ENCODE measurements at regions not wholly inside any gene's neighbourhood (a gene's known extent, or its start where the extent isn't known, plus 50 kb on each side); places are given as distances from the start of the nearest gene placed in this dataset.

DNA sequence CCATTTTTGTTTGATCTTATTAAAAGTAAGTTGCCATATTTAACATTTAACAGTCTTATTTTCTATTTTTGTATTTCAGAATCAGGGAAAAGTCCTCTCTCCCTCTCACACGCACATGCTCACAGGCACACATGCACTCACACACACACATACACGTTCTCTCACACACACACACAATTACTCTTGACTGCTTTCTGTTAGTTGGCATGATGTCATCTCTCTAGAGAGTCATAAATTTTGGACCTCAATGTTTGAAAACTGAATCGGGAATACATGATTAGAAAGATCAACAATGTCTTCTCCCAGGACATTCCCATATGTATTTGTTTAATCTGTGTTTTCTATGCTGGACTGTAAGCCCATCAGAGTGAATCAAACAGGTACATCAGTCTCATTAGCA lies 165.7 kb upstream of the AHR start:
- Histone ChIP-seq H2AFZ (ENCODE audit: low read depth, low read length) (no peak overlapping the region), H3K36me3 (ENCODE audit: insufficient read depth, low read length) (no peaks in the 10 kb centered on the region), H3K4me2 (ENCODE audit: low read length) (no peak overlapping the region), H3K79me2 (ENCODE audit: insufficient read depth, low read length) (no peaks in the 10 kb centered on the region), H3K27me3 (ENCODE audit: insufficient read depth, low read length) (no peaks in the 10 kb centered on the region), H3K4me1 (ENCODE audit: insufficient read depth, low read length) (peaks cover 3% of the 10 kb centered on the region), H3K9ac (ENCODE audit: low read length) (no peak overlapping the region), H4K20me1 (ENCODE audit: insufficient read depth, low read length) (no peaks in the 10 kb centered on the region), H3K4me3 (ENCODE audit: insufficient read depth, low read depth, low read length) (no peak overlapping the region), H3K9me3 (ENCODE audit: insufficient read depth, low read depth, low read length) (no peaks in the 10 kb centered on the region), H3K27ac (ENCODE audit: low read depth, low read length) (no peak overlapping the region)
- H3K4me1 Mint-ChIP-seq (ENCODE audit: low read depth, unreplicated experiment), result peaks cover 11% of the 10 kb centered on the region
- H3K4me3 Mint-ChIP-seq (ENCODE audit: unreplicated experiment), result no peak overlapping the region
- H3K9me3 Mint-ChIP-seq (ENCODE audit: unreplicated experiment), result no peaks in the 10 kb centered on the region
- no peak for FAIRE-seq
- DNase-seq (ENCODE audit: low read depth), result no peak
- no peaks in the 10 kb centered on the region for H3K36me3 Mint-ChIP-seq (ENCODE audit: low read depth, unreplicated experiment)
- H3K27ac Mint-ChIP-seq (ENCODE audit: unreplicated experiment), result no peak overlapping the region
- no peaks in the 10 kb centered on the region for H3K27me3 Mint-ChIP-seq (ENCODE audit: low read depth, unreplicated experiment)
- no peak for TF ChIP-seq EZH2 (IDR thresholded peaks at IDR 0.05; ENCODE audit: insufficient read depth, low read length)
- TF ChIP-seq, protein P1, sequence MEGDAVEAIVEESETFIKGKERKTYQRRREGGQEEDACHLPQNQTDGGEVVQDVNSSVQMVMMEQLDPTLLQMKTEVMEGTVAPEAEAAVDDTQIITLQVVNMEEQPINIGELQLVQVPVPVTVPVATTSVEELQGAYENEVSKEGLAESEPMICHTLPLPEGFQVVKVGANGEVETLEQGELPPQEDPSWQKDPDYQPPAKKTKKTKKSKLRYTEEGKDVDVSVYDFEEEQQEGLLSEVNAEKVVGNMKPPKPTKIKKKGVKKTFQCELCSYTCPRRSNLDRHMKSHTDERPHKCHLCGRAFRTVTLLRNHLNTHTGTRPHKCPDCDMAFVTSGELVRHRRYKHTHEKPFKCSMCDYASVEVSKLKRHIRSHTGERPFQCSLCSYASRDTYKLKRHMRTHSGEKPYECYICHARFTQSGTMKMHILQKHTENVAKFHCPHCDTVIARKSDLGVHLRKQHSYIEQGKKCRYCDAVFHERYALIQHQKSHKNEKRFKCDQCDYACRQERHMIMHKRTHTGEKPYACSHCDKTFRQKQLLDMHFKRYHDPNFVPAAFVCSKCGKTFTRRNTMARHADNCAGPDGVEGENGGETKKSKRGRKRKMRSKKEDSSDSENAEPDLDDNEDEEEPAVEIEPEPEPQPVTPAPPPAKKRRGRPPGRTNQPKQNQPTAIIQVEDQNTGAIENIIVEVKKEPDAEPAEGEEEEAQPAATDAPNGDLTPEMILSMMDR (IDR thresholded peaks at IDR 0.05; ENCODE audit: insufficient read depth, low read depth, low read length), result no peak

DNA sequence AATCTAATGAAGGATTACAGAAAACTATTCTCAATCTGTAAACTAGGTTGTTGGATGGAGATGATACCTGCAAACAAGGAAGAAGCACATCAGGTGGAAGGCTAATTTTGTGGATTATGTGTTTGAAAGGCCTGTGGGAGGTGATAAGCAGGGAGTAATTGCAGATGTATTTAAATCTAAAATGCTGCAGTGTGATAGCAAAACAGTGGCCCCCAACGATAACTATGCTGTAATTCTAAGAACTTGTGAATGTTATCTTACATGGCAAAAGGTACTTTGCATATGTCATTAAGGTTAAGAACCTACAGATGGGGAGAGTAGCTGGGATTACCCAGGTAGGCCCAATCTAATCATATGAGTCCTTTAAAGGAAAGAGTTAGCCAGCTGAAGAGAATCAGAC lies 164.5 kb upstream of the AHR start:
- H3K4me1 ChIP-seq (ENCODE audit: insufficient read depth, low read length), result peaks cover 3% of the 10 kb centered on the region
- H3K27me3 ChIP-seq (ENCODE audit: insufficient read depth, low read length), result no peaks in the 10 kb centered on the region
- H3K36me3 ChIP-seq (ENCODE audit: insufficient read depth, low read length), result no peaks in the 10 kb centered on the region
- no peaks in the 10 kb centered on the region for H3K27me3 Mint-ChIP-seq (ENCODE audit: low read depth, unreplicated experiment)
- H3K9ac ChIP-seq (ENCODE audit: low read length), result no peak overlapping the region
- no peaks in the 10 kb centered on the region for H3K9me3 ChIP-seq (ENCODE audit: insufficient read depth, low read depth, low read length)
- H3K79me2 ChIP-seq (ENCODE audit: insufficient read depth, low read length), result no peaks in the 10 kb centered on the region
- H3K4me1 Mint-ChIP-seq (ENCODE audit: low read depth, unreplicated experiment), result peaks cover 9% of the 10 kb centered on the region
- H3K4me3 ChIP-seq (ENCODE audit: insufficient read depth, low read depth, low read length), result no peak overlapping the region
- no peaks in the 10 kb centered on the region for H3K9me3 Mint-ChIP-seq (ENCODE audit: unreplicated experiment)
- no peak overlapping the region for H3K4me2 ChIP-seq (ENCODE audit: low read length)
- no peak overlapping the region for H3K4me3 Mint-ChIP-seq (ENCODE audit: unreplicated experiment)
- no peaks in the 10 kb centered on the region for H3K36me3 Mint-ChIP-seq (ENCODE audit: low read depth, unreplicated experiment)
- no peaks in the 10 kb centered on the region for H4K20me1 ChIP-seq (ENCODE audit: insufficient read depth, low read length)
- FAIRE-seq (no peak), DNase-seq (ENCODE audit: low read depth) (no peak)
- no peak overlapping the region for H2AFZ ChIP-seq (ENCODE audit: low read depth, low read length)
- TF ChIP-seq, protein P1 (IDR thresholded peaks at IDR 0.05; ENCODE audit: insufficient read depth, low read depth, low read length), result no peak
- TF ChIP-seq EZH2 (IDR thresholded peaks at IDR 0.05; ENCODE audit: insufficient read depth, low read length), result no peak
- H3K27ac ChIP-seq (ENCODE audit: low read depth, low read length), result no peak overlapping the region
- H3K27ac Mint-ChIP-seq (ENCODE audit: unreplicated experiment), result no peak overlapping the region

DNA sequence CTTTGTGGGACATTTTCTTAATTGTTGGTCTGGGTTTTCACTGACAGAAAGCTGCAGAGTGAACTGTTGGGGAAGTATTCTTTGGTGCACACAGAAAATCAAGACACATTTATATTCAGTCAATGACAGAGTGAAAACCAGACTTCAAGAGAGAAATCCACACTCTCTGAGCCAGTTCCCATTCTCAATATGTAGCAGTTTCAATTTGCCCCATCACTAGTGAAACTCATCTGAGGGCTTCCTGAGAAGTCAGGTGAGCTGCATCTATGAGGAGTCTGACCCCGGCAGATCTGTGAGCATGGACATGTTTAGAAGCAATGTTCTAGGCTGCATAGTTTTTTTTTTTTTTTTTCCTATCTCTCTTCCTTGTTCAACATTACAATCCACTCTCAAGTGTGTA lies 163.7 kb upstream of the AHR start:
- DNase-seq (ENCODE audit: low read depth) (no peak), FAIRE-seq (no peak)
- Mint-ChIP-seq H3K9me3 (ENCODE audit: unreplicated experiment) (no peaks in the 10 kb centered on the region), H3K4me1 (ENCODE audit: low read depth, unreplicated experiment) (peaks cover 9% of the 10 kb centered on the region), H3K27me3 (ENCODE audit: low read depth, unreplicated experiment) (no peaks in the 10 kb centered on the region), H3K4me3 (ENCODE audit: unreplicated experiment) (no peak overlapping the region), H3K27ac (ENCODE audit: unreplicated experiment) (no peak overlapping the region), H3K36me3 (ENCODE audit: low read depth, unreplicated experiment) (no peaks in the 10 kb centered on the region)
- Histone ChIP-seq H3K79me2 (ENCODE audit: insufficient read depth, low read length) (no peaks in the 10 kb centered on the region), H3K9me3 (ENCODE audit: insufficient read depth, low read depth, low read length) (no peaks in the 10 kb centered on the region), H2AFZ (ENCODE audit: low read depth, low read length) (no peak overlapping the region), H3K9ac (ENCODE audit: low read length) (no peak overlapping the region), H3K4me3 (ENCODE audit: insufficient read depth, low read depth, low read length) (no peak overlapping the region), H3K4me1 (ENCODE audit: insufficient read depth, low read length) (peaks cover 3% of the 10 kb centered on the region), H3K27ac (ENCODE audit: low read depth, low read length) (no peak overlapping the region), H3K36me3 (ENCODE audit: insufficient read depth, low read length) (no peaks in the 10 kb centered on the region), H3K27me3 (ENCODE audit: insufficient read depth, low read length) (no peaks in the 10 kb centered on the region), H4K20me1 (ENCODE audit: insufficient read depth, low read length) (no peaks in the 10 kb centered on the region), H3K4me2 (ENCODE audit: low read length) (no peak overlapping the region)
- TF ChIP-seq, protein P1 (IDR thresholded peaks at IDR 0.05; ENCODE audit: insufficient read depth, low read depth, low read length), result no peak
- TF ChIP-seq EZH2 (IDR thresholded peaks at IDR 0.05; ENCODE audit: insufficient read depth, low read length), result no peak
